ENCODE measurements at regions not wholly inside any gene's neighbourhood (a gene's known extent, or its start where the extent isn't known, plus 50 kb on each side); places are given as distances from the start of the nearest gene placed in this dataset.

- Histone ChIP-seq H3K4me1 (ENCODE audit: low read length) (no peaks in the 10 kb centered on the region), H2AFZ (ENCODE audit: low read depth, low read length) (no peak overlapping the region), H3K79me2 (ENCODE audit: low read length) (no peaks in the 10 kb centered on the region), H3K27me3 (ENCODE audit: low read depth, low read length) (no peaks in the 10 kb centered on the region), H3K9me3 (ENCODE audit: insufficient read depth, low read length) (no peaks in the 10 kb centered on the region), H3K9ac (ENCODE audit: low read length) (no peak overlapping the region), H3K27ac (ENCODE audit: low read length) (no peak overlapping the region), H3K4me3 (ENCODE audit: low read length) (no peak overlapping the region), H3K36me3 (replicated peaks; ENCODE audit: low read depth, low read length) (no peaks in the 10 kb centered on the region), H4K20me1 (ENCODE audit: insufficient read depth, low read length) (no peaks in the 10 kb centered on the region), H3K4me2 (ENCODE audit: low read length) (no peak overlapping the region)
- TF ChIP-seq CTCF (IDR thresholded peaks at IDR 0.05; ENCODE audit: low read depth, low read length) (no peak), EZH2phosphoT487 (IDR thresholded peaks at IDR 0.05; ENCODE audit: low read depth) (no peak)
Measured at GRCh38 chr4:89604951-89605350, 232.0 kb downstream of the SNCA start.

GRCh38 chr4:89599026-89599425, 237.9 kb downstream of the SNCA start:
- Histone ChIP-seq H3K4me1 (ENCODE audit: low read length) (no peaks in the 10 kb centered on the region), H3K79me2 (ENCODE audit: low read length) (no peaks in the 10 kb centered on the region), H2AFZ (ENCODE audit: low read depth, low read length) (no peak overlapping the region), H3K36me3 (replicated peaks; ENCODE audit: low read depth, low read length) (no peaks in the 10 kb centered on the region), H3K9me3 (ENCODE audit: insufficient read depth, low read length) (no peaks in the 10 kb centered on the region), H3K27ac (ENCODE audit: low read length) (no peak overlapping the region), H3K27me3 (ENCODE audit: low read depth, low read length) (no peaks in the 10 kb centered on the region), H3K9ac (ENCODE audit: low read length) (no peak overlapping the region), H3K4me3 (ENCODE audit: low read length) (no peak overlapping the region), H4K20me1 (ENCODE audit: insufficient read depth, low read length) (no peaks in the 10 kb centered on the region), H3K4me2 (ENCODE audit: low read length) (no peak overlapping the region)
- no peak for TF ChIP-seq EZH2phosphoT487 (IDR thresholded peaks at IDR 0.05; ENCODE audit: low read depth)
- TF ChIP-seq CTCF (IDR thresholded peaks at IDR 0.05; ENCODE audit: low read depth, low read length) = no peak

GRCh38 chr4:89598602-89599001, 238.4 kb downstream of the SNCA start:
- Histone ChIP-seq H3K36me3 (replicated peaks; ENCODE audit: low read depth, low read length) (no peaks in the 10 kb centered on the region), H3K79me2 (ENCODE audit: low read length) (no peaks in the 10 kb centered on the region), H3K4me3 (ENCODE audit: low read length) (no peak overlapping the region), H3K27me3 (ENCODE audit: low read depth, low read length) (no peaks in the 10 kb centered on the region), H3K27ac (ENCODE audit: low read length) (no peak overlapping the region), H2AFZ (ENCODE audit: low read depth, low read length) (no peak overlapping the region), H3K4me2 (ENCODE audit: low read length) (no peak overlapping the region), H3K4me1 (ENCODE audit: low read length) (no peaks in the 10 kb centered on the region), H4K20me1 (ENCODE audit: insufficient read depth, low read length) (no peaks in the 10 kb centered on the region), H3K9me3 (ENCODE audit: insufficient read depth, low read length) (no peaks in the 10 kb centered on the region), H3K9ac (ENCODE audit: low read length) (no peak overlapping the region)
- TF ChIP-seq EZH2phosphoT487 (IDR thresholded peaks at IDR 0.05; ENCODE audit: low read depth) (no peak), CTCF (IDR thresholded peaks at IDR 0.05; ENCODE audit: low read depth, low read length) (peak; percentile 54)

GRCh38 chr4:89595125-89595789, 241.7 kb downstream of the SNCA start:
- Histone ChIP-seq H3K9me3 (ENCODE audit: insufficient read depth, low read length) (no peaks in the 10 kb centered on the region), H3K9ac (ENCODE audit: low read length) (no peak overlapping the region), H3K27me3 (ENCODE audit: low read depth, low read length) (no peaks in the 10 kb centered on the region), H3K4me2 (ENCODE audit: low read length) (no peak overlapping the region), H3K36me3 (replicated peaks; ENCODE audit: low read depth, low read length) (no peaks in the 10 kb centered on the region), H3K4me3 (ENCODE audit: low read length) (no peak overlapping the region), H3K27ac (ENCODE audit: low read length) (no peak overlapping the region), H4K20me1 (ENCODE audit: insufficient read depth, low read length) (no peaks in the 10 kb centered on the region), H3K4me1 (ENCODE audit: low read length) (no peaks in the 10 kb centered on the region), H2AFZ (ENCODE audit: low read depth, low read length) (no peak overlapping the region), H3K79me2 (ENCODE audit: low read length) (no peaks in the 10 kb centered on the region)
- TF ChIP-seq EZH2phosphoT487 (IDR thresholded peaks at IDR 0.05; ENCODE audit: low read depth) (no peak), CTCF (IDR thresholded peaks at IDR 0.05; ENCODE audit: low read depth, low read length) (no peak)
